Fibroblast of peridontal ligament (primary cell): ENCODE measurements at regions not wholly inside any gene's neighbourhood (a gene's known extent, or its start where the extent isn't known, plus 50 kb on each side); places are given as distances from the start of the nearest gene placed in this dataset.

ENCODE experiments used
- DNase-seq: peaks from one replicate; pipeline ENCODE4 v3.0.0-alpha.2; 2010; ENCODE audit errors: extremely low read depth

- no peak for DNase-seq
Observed at GRCh38 chr13:86201477-86201876, 402.3 kb upstream of the SLITRK6 start.

GRCh38 chr13:86193281-86193680 lies 394.1 kb upstream of the SLITRK6 start:
- no peak for DNase-seq

DNA sequence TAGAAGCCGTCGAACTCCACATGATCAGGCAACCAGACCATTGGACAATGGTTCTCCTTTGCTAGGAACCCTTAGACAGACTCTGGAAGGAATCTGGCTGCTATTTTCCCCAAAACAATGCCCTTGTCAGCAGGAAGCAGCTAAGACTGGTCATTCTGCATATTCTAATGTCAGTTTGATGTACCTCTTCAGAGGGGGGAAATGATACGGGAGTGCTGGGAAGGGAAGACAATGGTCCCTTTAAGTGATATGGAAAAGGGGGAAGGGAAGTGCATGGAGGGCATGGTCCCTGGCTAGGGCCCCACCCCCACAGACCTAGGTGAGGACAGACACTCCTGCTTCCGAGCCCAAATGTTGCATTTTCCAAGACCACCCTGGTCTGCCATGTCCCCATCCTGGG lies 389.0 kb upstream of the SLITRK6 start:
- no peak for DNase-seq

DNA sequence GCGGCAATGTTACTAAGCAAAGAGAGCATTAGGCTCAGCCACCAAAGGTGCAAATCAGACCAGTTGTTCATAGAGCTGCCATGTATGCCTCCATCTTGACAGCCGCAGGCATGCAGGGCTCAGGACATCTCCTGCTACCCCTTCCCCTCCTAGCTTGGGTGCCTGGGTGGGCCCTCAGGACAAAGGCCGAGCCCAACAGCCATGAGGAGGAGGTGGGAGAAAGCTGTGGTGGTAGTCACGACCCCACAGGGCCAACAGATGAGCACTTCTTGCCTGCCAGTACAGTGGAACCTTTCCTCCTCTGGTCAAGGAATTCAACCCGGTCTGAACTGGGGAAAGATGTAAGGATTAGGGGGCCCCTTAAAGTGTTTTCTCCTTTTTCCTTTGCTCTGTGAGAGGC lies 386.4 kb upstream of the SLITRK6 start:
- DNase-seq: no peak

- no peak for DNase-seq
Observed at GRCh38 chr13:86185107-86185506, 385.9 kb upstream of the SLITRK6 start.

DNA sequence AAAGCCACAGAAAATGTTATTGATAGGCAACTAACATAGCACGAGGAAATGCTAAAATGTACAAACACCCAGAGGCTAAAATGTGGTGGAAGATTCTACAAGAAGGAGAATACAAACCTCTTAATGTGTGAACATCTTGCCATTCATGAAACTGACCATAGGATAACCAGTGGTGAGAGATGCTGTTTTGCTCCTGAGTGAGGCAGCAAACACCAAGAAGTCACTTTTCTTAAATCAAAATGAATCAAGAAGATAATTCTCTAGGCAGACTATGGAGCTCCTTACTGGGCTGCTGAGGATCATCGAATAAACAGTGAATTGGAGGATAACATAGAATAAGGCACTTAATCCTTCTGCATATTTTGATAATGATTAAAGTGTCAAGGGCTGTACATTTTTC lies 375.4 kb upstream of the SLITRK6 start:
- no peak for DNase-seq

GRCh38 chr13:86172961-86173360 lies 373.7 kb upstream of the SLITRK6 start:
- no peak for DNase-seq

GRCh38 chr13:86161257-86161656 lies 362.0 kb upstream of the SLITRK6 start:
- no peak for DNase-seq

DNA sequence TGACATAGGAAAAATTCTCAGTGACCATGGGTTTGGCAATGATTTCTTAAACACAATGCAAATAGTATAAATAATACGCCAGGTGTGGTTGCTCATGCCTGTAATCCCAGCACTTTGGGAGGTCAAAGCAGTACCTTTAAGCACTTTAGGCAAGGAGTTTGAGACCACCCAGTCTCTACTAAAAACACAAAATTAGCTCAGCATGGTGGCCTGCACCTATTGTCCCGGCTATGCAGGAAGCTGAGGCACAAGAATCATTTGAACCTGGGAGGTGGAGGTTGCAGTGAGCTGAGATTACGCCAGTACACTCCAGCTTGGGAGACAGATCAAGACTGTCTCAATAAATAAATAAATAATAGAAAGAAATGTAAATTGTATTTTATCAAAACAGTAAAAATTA lies 356.5 kb upstream of the SLITRK6 start:
- no peak for DNase-seq

DNA sequence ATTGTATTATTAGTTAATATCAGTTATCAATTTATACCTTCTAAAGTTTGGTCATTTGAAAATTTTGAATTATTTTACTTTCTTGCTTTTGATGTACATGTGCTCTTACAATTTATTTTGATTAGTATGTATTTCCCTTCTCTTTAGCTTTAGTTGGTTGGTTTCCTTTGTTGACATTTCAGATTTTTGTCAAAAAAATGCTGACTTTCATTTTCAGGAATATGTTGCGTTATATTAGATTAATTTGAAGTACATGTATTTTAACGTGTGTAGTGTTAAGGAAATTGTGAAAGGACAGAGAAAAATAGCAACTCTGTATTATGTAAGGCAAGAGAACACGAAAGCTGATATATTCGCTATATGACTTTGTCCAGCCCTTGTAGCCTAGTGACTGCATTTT lies 342.9 kb upstream of the SLITRK6 start:
- DNase-seq: no peak

GRCh38 chr13:86135856-86136255 lies 336.6 kb upstream of the SLITRK6 start:
- DNase-seq: no peak

DNA sequence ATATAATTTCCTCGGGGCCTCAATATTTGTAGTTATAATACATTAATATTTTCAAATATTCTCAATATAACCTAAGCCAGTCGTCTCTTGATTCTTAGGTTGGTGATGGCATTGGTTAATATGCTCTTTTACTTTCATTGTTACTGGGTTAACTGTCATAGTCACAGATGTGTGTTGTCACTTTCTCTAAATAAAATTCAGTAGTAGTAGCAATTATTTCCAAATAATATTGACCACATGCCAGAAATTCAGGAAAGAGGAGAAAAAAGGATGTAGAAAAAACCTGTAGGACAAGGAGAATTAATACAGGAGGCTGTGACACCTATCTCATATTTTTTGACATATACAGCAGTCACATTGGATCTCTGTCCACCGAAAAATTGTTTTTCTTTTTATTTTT lies 322.7 kb upstream of the SLITRK6 start:
- no peak for DNase-seq

- no peak for DNase-seq
Observed at GRCh38 chr13:86109107-86109506, 309.9 kb upstream of the SLITRK6 start.

- DNase-seq: no peak
Observed at GRCh38 chr13:86108334-86108733, 309.1 kb upstream of the SLITRK6 start.

DNA sequence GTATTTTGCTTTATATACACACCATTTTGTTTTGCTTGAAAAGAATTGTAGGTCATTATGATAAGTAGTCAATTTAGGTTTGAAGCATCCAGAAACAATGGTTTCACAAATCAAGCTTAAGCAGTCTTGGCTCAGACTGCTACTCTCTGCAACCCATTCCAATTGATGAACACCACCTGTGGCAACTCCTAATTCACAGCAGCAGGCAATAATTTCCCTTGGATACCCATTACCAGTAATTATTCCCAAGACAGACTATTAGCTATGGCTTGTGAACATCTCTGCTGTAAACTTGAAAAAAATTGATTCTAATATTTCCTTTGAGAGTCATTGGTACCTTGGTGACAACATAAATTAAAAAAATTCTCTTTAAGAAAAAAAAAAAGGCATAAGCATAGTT lies 299.3 kb upstream of the SLITRK6 start:
- DNase-seq: no peak

DNA sequence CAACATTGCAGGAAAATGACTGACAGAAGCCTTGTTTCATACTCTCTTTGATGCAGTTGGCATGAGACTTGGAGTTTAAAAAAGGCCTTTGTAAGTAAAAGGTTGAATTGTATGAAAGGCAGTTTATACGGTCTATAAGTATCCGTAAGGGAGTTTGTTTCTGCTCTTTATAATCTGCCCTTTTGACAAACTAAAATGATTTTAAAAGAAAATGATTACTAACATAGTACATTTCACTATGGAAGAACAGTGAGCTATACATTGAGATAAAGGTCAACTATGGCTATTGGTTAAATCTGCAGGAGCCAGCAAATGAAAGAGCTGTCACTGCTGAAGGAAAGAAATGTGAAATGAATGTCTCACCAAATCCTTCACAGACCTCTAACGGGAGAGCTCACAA lies 296.1 kb upstream of the SLITRK6 start:
- DNase-seq: no peak

DNA sequence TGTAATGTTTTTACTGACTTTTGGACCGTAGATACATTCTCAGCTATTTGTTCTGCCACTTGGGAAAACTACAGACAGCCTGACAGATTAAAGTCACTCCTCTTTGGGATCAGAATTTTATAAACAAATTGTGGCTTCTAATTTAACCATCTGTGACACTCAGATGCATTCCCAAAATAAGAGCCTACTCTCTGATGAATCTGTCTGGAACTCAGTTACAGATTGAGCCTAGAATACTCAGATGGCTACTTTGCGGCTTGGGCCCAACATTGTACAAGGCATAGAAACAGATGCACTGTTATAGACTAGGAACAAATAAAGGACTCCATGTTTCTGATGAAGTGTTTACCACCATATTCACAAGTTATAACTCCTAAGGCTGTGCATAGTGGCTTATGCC lies 291.0 kb upstream of the SLITRK6 start:
- no peak for DNase-seq

- DNase-seq: no peak
Observed at GRCh38 chr13:86087244-86087643, 288.0 kb upstream of the SLITRK6 start.

- peak; percentile 2 for DNase-seq
Observed at GRCh38 chr13:86085890-86086289, 286.7 kb upstream of the SLITRK6 start.

DNA sequence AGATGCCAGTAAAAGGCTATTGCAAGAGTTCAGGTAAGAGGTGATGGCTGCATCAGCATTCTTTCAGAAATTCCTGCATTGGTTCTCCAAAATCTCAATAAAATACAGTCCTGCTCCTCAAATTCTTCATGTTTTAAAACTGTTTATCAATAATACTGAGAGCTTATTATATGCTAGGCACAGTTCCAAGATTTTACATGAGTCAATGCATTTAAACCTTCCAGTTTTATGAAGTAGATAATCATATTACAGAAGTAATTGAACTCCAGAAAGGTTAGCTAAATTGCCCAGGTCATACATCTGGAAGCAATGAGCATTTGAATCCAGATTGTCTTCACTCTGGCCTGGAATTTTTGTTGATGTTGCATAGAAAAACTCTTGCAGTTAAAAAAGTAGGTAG lies 282.9 kb upstream of the SLITRK6 start:
- no peak for DNase-seq

DNA sequence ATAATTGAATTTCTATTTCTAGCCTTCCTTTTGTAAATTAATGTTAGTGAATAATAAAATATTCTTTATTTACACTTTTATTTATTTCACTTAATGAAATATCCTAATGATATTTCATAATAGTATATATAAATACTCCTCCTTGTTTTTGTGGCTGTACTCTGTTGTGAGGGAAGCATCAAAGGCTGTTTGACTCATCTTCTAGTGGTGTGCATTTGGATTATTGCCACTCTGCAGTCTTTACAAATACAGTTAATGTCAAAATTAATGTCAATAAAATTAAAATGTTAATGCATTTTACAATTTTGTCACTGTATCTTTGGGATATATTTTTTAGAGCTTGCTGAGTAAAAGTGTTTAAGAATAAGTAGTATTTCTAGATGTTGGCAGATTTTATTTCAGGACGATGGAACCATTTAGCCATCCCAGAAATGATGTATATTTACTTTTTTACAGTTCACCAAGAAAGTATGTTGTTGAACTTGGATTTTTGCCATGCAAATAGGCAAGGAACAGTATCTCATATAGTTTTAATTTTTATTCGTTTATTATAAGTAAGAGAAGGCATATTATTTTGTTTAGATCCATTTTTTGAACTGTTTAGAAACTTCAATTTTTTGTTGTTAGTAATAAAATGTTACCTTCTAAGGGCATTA lies 281.2 kb upstream of the SLITRK6 start:
- no peak for DNase-seq

GRCh38 chr13:86066611-86067365 lies 267.6 kb upstream of the SLITRK6 start:
- no peak for DNase-seq

- DNase-seq: no peak
Observed at GRCh38 chr13:86052141-86052540, 252.9 kb upstream of the SLITRK6 start.
